Sigmoid colon (tissue), 6 donors: ENCODE measurements at regions not wholly inside any gene's neighbourhood (a gene's known extent, or its start where the extent isn't known, plus 50 kb on each side); places are given as distances from the start of the nearest gene placed in this dataset.

Experiments
- DNase-seq: peaks from one replicate; pipeline ENCODE4 v3.0.0-alpha.2; 2019
- H3K27ac ChIP-seq, 4 donors: fragments of 200-600 bp; sonication (generic); one replicate each; pipeline ENCODE4 v1.5.1; 2016 to 2019; ENCODE audit warnings: mild to moderate bottlenecking in 1 of 4
- H3K27me3 ChIP-seq, 3 donors: fragments of 200-600 bp; sonication (generic); one replicate each; pipeline ENCODE4 v1.5.1; 2019; ENCODE audit warnings: mild to moderate bottlenecking in 1 of 3
- H3K36me3 ChIP-seq, 4 donors: fragments of 200-600 bp; sonication (generic); one replicate each; pipeline ENCODE4 v1.5.1; 2016 to 2019
- H3K4me1 ChIP-seq, 4 donors: fragments of 200-600 bp; sonication (generic); one replicate each; pipeline ENCODE4 v1.5.1; 2017 to 2019
- H3K4me3 ChIP-seq, 4 donors: fragments of 200-600 bp; sonication (generic); one replicate each; pipeline ENCODE4 v1.5.1; 2017 to 2019; ENCODE audit warnings: mild to moderate bottlenecking in 2 of 4, moderate library complexity in 1 of 4
- H3K9me3 ChIP-seq, 4 donors: fragments of 200-600 bp in 3 of 4; sonication (generic) in 3 of 4; one replicate each; pipeline versions ENCODE4 v1.5.1 to v1.6.1; 2013 to 2019
- EP300 ChIP-seq, 4 donors: sonication (generic); formaldehyde crosslinking; IDR thresholded peaks; one replicate each; pipeline ENCODE4 v1.6.1; 2017; ENCODE audit warnings: antibody characterized with exemption in 4 of 4
- POLR2A ChIP-seq, 2 donors: fragments of 450-650 bp; IDR thresholded peaks; one replicate each; pipeline ENCODE4 v1.6.1; 2016; ENCODE audit warnings: antibody characterized with exemption in 2 of 2, mild to moderate bottlenecking in 2 of 2, moderate library complexity in 2 of 2
- POLR2AphosphoS5 ChIP-seq, 4 donors: sonication (generic); formaldehyde crosslinking; IDR thresholded peaks; one replicate each; pipeline ENCODE4 v1.6.1; 2017; ENCODE audit warnings: antibody characterized with exemption in 4 of 4
- WGBS, 2 donors: extraction: QIAGEN DNeasy Blood & Tissue Kit; methylation state at CpG; one replicate each; pipeline ENCODE4 v1.1.7; 2013; 5-methylcytosine and 5-hydroxymethylcytosine counted together
- intact Hi-C: fragments of 100-400 bp; cut with DNase I; formaldehyde crosslinking; loops from one replicate; pipeline ENCODE4 v1.15.1; 2023
- TF ChIP-seq, protein P1 (sequence below), 4 experiments: fragments of 450-650 bp in 3 of 4; fragments of 200-600 bp in 1 of 4; IDR thresholded peaks; one replicate each; pipeline ENCODE4 v1.5.1; 2016 to 2019; ENCODE audit warnings: antibody characterized with exemption in 4 of 4, mild to moderate bottlenecking in 3 of 4, moderate library complexity in 2 of 4
- donor health status: healthy with polysubstance abuse.
- donor health status: healthy.

GRCh38 chr2:88827821-88828220 is 136.3 kb downstream of the RPIA start:
- no peak for TF ChIP-seq EP300 (IDR thresholded peaks at IDR 0.05)
- TF ChIP-seq POLR2AphosphoS5 (IDR thresholded peaks at IDR 0.05), result no peak
- TF ChIP-seq, protein P1, sequence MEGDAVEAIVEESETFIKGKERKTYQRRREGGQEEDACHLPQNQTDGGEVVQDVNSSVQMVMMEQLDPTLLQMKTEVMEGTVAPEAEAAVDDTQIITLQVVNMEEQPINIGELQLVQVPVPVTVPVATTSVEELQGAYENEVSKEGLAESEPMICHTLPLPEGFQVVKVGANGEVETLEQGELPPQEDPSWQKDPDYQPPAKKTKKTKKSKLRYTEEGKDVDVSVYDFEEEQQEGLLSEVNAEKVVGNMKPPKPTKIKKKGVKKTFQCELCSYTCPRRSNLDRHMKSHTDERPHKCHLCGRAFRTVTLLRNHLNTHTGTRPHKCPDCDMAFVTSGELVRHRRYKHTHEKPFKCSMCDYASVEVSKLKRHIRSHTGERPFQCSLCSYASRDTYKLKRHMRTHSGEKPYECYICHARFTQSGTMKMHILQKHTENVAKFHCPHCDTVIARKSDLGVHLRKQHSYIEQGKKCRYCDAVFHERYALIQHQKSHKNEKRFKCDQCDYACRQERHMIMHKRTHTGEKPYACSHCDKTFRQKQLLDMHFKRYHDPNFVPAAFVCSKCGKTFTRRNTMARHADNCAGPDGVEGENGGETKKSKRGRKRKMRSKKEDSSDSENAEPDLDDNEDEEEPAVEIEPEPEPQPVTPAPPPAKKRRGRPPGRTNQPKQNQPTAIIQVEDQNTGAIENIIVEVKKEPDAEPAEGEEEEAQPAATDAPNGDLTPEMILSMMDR (IDR thresholded peaks at IDR 0.05), result no peak
- no peak for TF ChIP-seq POLR2A (IDR thresholded peaks at IDR 0.05)
- Histone ChIP-seq H3K9me3 (no peaks in the 10 kb centered on the region), H3K36me3 (no peaks in the 10 kb centered on the region), H3K27me3 (peaks cover 0 to 7% (median 0%) of the 10 kb centered on the region in 3 donors), H3K27ac (peak overlapping the region in 1 of 4 donors; percentile 59), H3K4me1 (no peaks in the 10 kb centered on the region), H3K4me3 (no peak overlapping the region)
- intact Hi-C loops, result no loop called here
- 83 to 85% methylated on average over 6 of the region's 6 CpGs for WGBS, 2 donors
- no peak for DNase-seq

DNA sequence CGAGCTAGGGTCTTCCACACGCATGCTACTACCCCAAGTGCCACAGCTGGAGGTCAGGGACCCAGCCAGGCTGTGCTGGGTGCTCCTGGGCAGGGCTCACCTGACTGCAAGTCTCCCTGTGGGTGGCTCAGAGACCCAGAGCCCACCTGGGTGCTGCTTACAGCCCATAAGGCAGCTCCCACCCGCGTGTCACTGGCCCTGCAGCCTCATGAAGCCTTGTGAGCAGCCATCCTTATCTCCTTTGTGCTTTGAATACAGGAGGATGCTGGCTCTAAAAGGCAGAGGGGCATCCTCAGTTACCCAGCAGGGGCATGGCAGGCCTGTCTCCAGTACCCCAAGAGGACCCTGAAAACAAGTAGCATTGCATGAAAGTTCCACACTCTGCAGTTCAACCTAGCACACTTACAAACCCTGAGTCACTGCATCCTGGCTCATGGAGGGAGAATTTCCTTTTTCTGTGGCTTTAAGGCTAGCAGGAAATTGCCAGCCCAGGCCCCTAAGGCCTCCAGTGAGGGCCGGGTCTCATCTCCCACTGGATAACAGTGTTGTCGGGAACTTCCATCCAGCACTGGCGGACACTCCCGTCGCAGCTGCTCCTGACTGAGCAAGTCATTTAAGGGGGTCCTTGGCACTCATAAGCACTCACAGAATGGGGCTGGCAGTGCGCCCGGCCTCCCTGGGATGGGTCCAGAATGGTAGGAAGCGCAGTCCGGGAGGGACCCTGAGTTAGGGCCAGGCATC is 137.1 kb downstream of the RPIA start:
- Histone ChIP-seq H3K27me3 (peaks cover 0 to 7% (median 0%) of the 10 kb centered on the region in 3 donors), H3K4me3 (no peak overlapping the region), H3K9me3 (no peaks in the 10 kb centered on the region), H3K27ac (peak overlapping the region in 1 of 4 donors; percentile 52), H3K36me3 (no peaks in the 10 kb centered on the region), H3K4me1 (no peaks in the 10 kb centered on the region)
- intact Hi-C loops, result no loop called here
- WGBS, 2 donors, result 70 to 80% methylated on average over 12 to 13 of the region's 13 CpGs
- TF ChIP-seq POLR2A (IDR thresholded peaks at IDR 0.05), result no peak
- no peak for TF ChIP-seq POLR2AphosphoS5 (IDR thresholded peaks at IDR 0.05)
- TF ChIP-seq EP300 (IDR thresholded peaks at IDR 0.05), result no peak
- TF ChIP-seq, protein P1 (IDR thresholded peaks at IDR 0.05), result no peak
- no peak for DNase-seq

DNA sequence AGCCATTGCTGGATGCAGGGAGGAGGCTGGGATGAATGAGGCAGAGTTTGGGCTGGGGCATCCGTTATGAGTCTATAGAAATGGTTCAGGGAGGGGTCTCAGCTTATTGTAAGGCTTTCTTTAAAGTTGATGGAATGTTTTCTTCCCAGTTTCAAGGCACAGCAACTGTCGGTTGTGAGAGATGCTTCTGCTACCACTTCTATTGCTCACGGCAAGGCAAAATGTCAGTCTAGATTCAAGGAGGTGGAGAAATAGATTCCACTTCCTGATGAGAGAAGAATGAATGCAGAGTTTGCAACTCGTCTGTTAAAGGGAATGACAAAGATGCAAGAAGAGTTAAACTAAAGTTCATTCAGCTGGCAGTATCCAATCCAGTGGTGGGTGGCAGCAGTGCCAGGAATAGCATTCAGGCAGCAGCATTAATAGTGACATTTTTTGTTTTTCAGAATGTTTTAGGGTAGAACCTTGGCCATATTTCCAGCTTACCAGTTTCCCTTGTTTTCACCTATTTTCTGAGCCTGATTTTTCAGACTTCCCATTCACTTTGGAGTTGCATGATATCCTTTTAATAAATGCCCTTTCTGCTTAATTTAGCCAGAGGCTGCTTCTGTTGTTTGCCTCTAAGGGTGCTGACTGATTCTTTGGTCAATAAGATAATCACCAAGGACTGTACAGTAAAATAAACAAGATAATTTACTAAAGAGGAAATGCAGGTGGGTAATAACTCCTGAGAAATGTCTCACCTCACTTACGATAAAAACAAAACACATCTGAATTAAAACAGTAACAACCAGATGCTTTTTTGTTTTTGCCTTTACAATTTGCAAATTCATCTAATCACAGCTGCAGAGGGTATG is 138.4 kb downstream of the RPIA start:
- no peaks in the 10 kb centered on the region for H3K9me3 ChIP-seq
- TF ChIP-seq, protein P1 (IDR thresholded peaks at IDR 0.05), result no peak
- TF ChIP-seq EP300 (IDR thresholded peaks at IDR 0.05) (no peak), POLR2AphosphoS5 (IDR thresholded peaks at IDR 0.05) (no peak), POLR2A (IDR thresholded peaks at IDR 0.05) (no peak)
- DNase-seq, result no peak
- no peaks in the 10 kb centered on the region for H3K4me1 ChIP-seq
- H3K4me3 ChIP-seq, result no peak overlapping the region
- WGBS, 2 donors, result 60 to 71% methylated on average over 5 of the region's 5 CpGs
- peaks cover 0 to 7% (median 0%) of the 10 kb centered on the region in 3 donors for H3K27me3 ChIP-seq
- intact Hi-C loops, result no loop called here
- H3K36me3 ChIP-seq, result no peaks in the 10 kb centered on the region
- H3K27ac ChIP-seq, result peak overlapping the region in 1 of 4 donors; percentile 52

DNA sequence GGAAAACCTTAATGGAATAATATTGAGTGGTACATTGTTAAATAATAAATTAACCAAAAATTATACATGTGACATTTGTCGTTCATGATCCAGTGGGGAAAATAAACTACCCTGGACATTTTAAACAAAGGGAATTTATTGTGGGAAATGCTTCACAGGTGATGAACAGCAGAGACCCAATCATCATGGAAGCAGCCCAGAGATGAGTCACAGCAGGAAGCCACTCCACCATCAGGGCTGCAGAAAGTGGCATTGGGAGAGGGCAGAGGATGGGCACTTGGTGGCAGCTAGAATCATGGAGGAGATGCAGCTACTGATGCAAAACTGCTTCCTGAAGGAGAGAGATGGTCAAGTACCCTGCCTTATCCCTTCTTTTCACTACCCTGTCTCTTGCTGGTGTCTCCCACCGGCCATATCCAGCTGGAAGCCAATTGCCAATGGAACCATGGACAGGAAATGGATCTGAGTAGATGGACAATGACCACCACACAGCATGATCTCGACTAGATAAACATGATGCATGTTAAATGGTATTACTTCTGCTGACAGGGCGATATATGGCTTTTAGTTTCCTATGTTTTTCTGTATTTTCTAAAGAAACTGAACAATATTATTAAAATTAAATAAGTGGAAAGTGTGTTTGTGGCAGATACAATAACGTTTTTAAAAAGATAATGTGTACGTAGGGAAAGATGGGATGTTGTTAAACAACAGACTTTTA is 139.8 kb downstream of the RPIA start:
- Histone ChIP-seq H3K9me3 (no peaks in the 10 kb centered on the region), H3K27ac (no peak overlapping the region), H3K4me1 (no peaks in the 10 kb centered on the region), H3K36me3 (no peaks in the 10 kb centered on the region), H3K27me3 (peaks cover 0 to 7% (median 0%) of the 10 kb centered on the region in 3 donors), H3K4me3 (no peak overlapping the region)
- 41 to 50% methylated on average over 6 of the region's 6 CpGs for WGBS, 2 donors
- no peak for DNase-seq
- intact Hi-C loops, result no loop called here
- no peak for TF ChIP-seq POLR2A (IDR thresholded peaks at IDR 0.05)
- TF ChIP-seq, protein P1 (IDR thresholded peaks at IDR 0.05), result no peak
- TF ChIP-seq EP300 (IDR thresholded peaks at IDR 0.05), result no peak
- no peak for TF ChIP-seq POLR2AphosphoS5 (IDR thresholded peaks at IDR 0.05)
